Ascending aorta (tissue), 2 donors: ENCODE measurements at regions not wholly inside any gene's neighbourhood (a gene's known extent, or its start where the extent isn't known, plus 50 kb on each side); places are given as distances from the start of the nearest gene placed in this dataset.

ENCODE experiments used
- DNase-seq, 2 donors: peaks; one replicate each; pipeline ENCODE4 v3.0.0-alpha.2; 2019; ENCODE audit warnings: low spot score in 2 of 2
- H3K27ac ChIP-seq, 2 donors: fragments of 200-600 bp; sonication (generic); one replicate each; pipeline ENCODE4 v1.5.1; 2016 to 2017; ENCODE audit warnings: mild to moderate bottlenecking in 1 of 2
- H3K27me3 ChIP-seq: fragments of 200-600 bp; sonication (generic); one replicate; pipeline ENCODE4 v1.5.1; 2017
- H3K36me3 ChIP-seq, 2 donors: fragments of 200-600 bp; sonication (generic); one replicate each; pipeline ENCODE4 v1.5.1; 2016
- H3K4me1 ChIP-seq, 2 donors: fragments of 200-600 bp; sonication (generic); one replicate each; pipeline ENCODE4 v1.5.1; 2016 to 2017; ENCODE audit warnings: mild to moderate bottlenecking in 1 of 2
- H3K4me3 ChIP-seq, 2 donors: fragments of 200-600 bp; sonication (generic); one replicate each; pipeline ENCODE4 v1.5.1; 2016 to 2017; ENCODE audit warnings: mild to moderate bottlenecking in 1 of 2
- H3K9me3 ChIP-seq, 2 donors: fragments of 200-600 bp; sonication (generic); one replicate each; pipeline ENCODE4 v1.5.1; 2016
- CTCF ChIP-seq, 3 experiments: fragments of 200-600 bp in 2 of 3; fragments of 450-650 bp in 1 of 3; sonication (generic) in 2 of 3; IDR thresholded peaks; one replicate each; pipeline ENCODE4 v1.5.1; 2016 to 2019; ENCODE audit warnings: antibody characterized with exemption in 3 of 3, mild to moderate bottlenecking in 1 of 3, moderate library complexity in 1 of 3
- intact Hi-C: fragments of 100-400 bp; cut with DNase I; formaldehyde crosslinking; loops from one replicate; pipeline ENCODE4 v1.15.1; 2023

GRCh38 chr2:226023946-226024345 lies 624.4 kb downstream of the NYAP2 start:
- no peak for DNase-seq
- Histone ChIP-seq H3K4me1 (no peaks in the 10 kb centered on the region), H3K9me3 (no peaks in the 10 kb centered on the region), H3K27me3 (no peaks in the 10 kb centered on the region), H3K27ac (no peak overlapping the region), H3K4me3 (no peak overlapping the region), H3K36me3 (no peaks in the 10 kb centered on the region)
- no peak for TF ChIP-seq CTCF (IDR thresholded peaks at IDR 0.05)
- intact Hi-C loops: no loop called here

- Histone ChIP-seq H3K9me3 (no peaks in the 10 kb centered on the region), H3K4me3 (no peak overlapping the region), H3K4me1 (no peaks in the 10 kb centered on the region), H3K36me3 (no peaks in the 10 kb centered on the region), H3K27ac (no peak overlapping the region), H3K27me3 (no peaks in the 10 kb centered on the region)
- DNase-seq: no peak
- intact Hi-C loops: no loop called here
- TF ChIP-seq CTCF (IDR thresholded peaks at IDR 0.05): no peak
Measured at GRCh38 chr2:226023383-226023782, 623.9 kb downstream of the NYAP2 start.

GRCh38 chr2:226020956-226021355 lies 621.4 kb downstream of the NYAP2 start:
- Histone ChIP-seq H3K4me3 (no peak overlapping the region), H3K27ac (no peak overlapping the region), H3K9me3 (no peaks in the 10 kb centered on the region), H3K36me3 (no peaks in the 10 kb centered on the region), H3K4me1 (no peaks in the 10 kb centered on the region), H3K27me3 (no peaks in the 10 kb centered on the region)
- TF ChIP-seq CTCF (IDR thresholded peaks at IDR 0.05): no peak
- no peak for DNase-seq
- intact Hi-C loops: no loop called here

- no peak for DNase-seq
- intact Hi-C loops: no loop called here
Measured at GRCh38 chr2:226020176-226020575, 620.7 kb downstream of the NYAP2 start.

GRCh38 chr2:226018641-226019040 lies 619.1 kb downstream of the NYAP2 start:
- H3K9me3 ChIP-seq: no peaks in the 10 kb centered on the region
- no peaks in the 10 kb centered on the region for H3K27me3 ChIP-seq
- intact Hi-C loops: no loop called here
- no peak overlapping the region for H3K27ac ChIP-seq
- H3K4me3 ChIP-seq: no peak overlapping the region
- no peaks in the 10 kb centered on the region for H3K36me3 ChIP-seq
- no peak for TF ChIP-seq CTCF (IDR thresholded peaks at IDR 0.05)
- H3K4me1 ChIP-seq: no peaks in the 10 kb centered on the region
- DNase-seq: no peak

More at GRCh38 chr2:226020176-226020575, 620.7 kb downstream of the NYAP2 start:
- Histone ChIP-seq H3K36me3 (no peaks in the 10 kb centered on the region), H3K4me1 (no peaks in the 10 kb centered on the region), H3K9me3 (no peaks in the 10 kb centered on the region), H3K4me3 (no peak overlapping the region), H3K27ac (no peak overlapping the region), H3K27me3 (no peaks in the 10 kb centered on the region)
- TF ChIP-seq CTCF (IDR thresholded peaks at IDR 0.05): no peak

GRCh38 chr2:226017537-226017936 lies 618.0 kb downstream of the NYAP2 start:
- DNase-seq: no peak
- intact Hi-C loops: no loop called here
- H3K4me1 ChIP-seq: no peaks in the 10 kb centered on the region

More at GRCh38 chr2:226017537-226017936, 618.0 kb downstream of the NYAP2 start:
- Histone ChIP-seq H3K4me3 (no peak overlapping the region), H3K9me3 (no peaks in the 10 kb centered on the region), H3K36me3 (no peaks in the 10 kb centered on the region), H3K27me3 (no peaks in the 10 kb centered on the region), H3K27ac (no peak overlapping the region)
- TF ChIP-seq CTCF (IDR thresholded peaks at IDR 0.05): no peak
